ENCODE measurements at regions not wholly inside any gene's neighbourhood (a gene's known extent, or its start where the extent isn't known, plus 50 kb on each side); places are given as distances from the start of the nearest gene placed in this dataset.

- Histone ChIP-seq H3K79me2 (replicated peaks; ENCODE audit: insufficient read depth) (no peaks in the 10 kb centered on the region), H3K27me3 (ENCODE audit: insufficient read depth) (no peaks in the 10 kb centered on the region), H3K9me2 (ENCODE audit: insufficient read depth) (peaks cover 11% of the 10 kb centered on the region; the same call in 1 of the 2 replicates), H4K20me1 (replicated peaks; ENCODE audit: insufficient read depth) (no peaks in the 10 kb centered on the region), H3K36me3 (ENCODE audit: insufficient read depth) (no peaks in the 10 kb centered on the region), H3K4me1 (ENCODE audit: insufficient read depth) (no peaks in the 10 kb centered on the region), H3F3A (replicated peaks; ENCODE audit: low read depth) (no peaks in the 10 kb centered on the region), H3K4me3 (no peak overlapping the region), H3K27ac (ENCODE audit: low read depth) (no peak overlapping the region), H3K4me2 (no peak overlapping the region), H2AFZ (no peak overlapping the region)
- Mint-ChIP-seq H3K4me1 (no peaks in the 10 kb centered on the region), H3K9me3 (peaks cover 7% of the 10 kb centered on the region; the same call in 2 of the 3 replicates), H3K36me3 (ENCODE audit: low read depth) (no peaks in the 10 kb centered on the region; the same call in 2 of the 3 replicates), H3K27ac (no peak overlapping the region), H3K27me3 (ENCODE audit: insufficient read depth, low read depth, poor library complexity) (no peaks in the 10 kb centered on the region), H3K4me3 (no peak overlapping the region)
- ATAC-seq (no peak), DNase-seq (ENCODE audit: low spot score) (no peak)
- TF ChIP-seq STAT1 (IDR thresholded peaks at IDR 0.05; ENCODE audit: unreplicated experiment) = no peak
- no peak for TF ChIP-seq ZNF331 (CRISPR knock-in tag; IDR thresholded peaks at IDR 0.05; ENCODE audit: low read depth)
- TF ChIP-seq POLR2AphosphoS5 (IDR thresholded peaks at IDR 0.05; ENCODE audit: low read depth) = no peak
- TF ChIP-seq ZNF114 (CRISPR knock-in tag; IDR thresholded peaks at IDR 0.05) = no peak
- no peak for TF ChIP-seq CREB1 (CRISPR knock-in tag; IDR thresholded peaks at IDR 0.05; ENCODE audit: low read depth)
- TF ChIP-seq, protein P1, sequence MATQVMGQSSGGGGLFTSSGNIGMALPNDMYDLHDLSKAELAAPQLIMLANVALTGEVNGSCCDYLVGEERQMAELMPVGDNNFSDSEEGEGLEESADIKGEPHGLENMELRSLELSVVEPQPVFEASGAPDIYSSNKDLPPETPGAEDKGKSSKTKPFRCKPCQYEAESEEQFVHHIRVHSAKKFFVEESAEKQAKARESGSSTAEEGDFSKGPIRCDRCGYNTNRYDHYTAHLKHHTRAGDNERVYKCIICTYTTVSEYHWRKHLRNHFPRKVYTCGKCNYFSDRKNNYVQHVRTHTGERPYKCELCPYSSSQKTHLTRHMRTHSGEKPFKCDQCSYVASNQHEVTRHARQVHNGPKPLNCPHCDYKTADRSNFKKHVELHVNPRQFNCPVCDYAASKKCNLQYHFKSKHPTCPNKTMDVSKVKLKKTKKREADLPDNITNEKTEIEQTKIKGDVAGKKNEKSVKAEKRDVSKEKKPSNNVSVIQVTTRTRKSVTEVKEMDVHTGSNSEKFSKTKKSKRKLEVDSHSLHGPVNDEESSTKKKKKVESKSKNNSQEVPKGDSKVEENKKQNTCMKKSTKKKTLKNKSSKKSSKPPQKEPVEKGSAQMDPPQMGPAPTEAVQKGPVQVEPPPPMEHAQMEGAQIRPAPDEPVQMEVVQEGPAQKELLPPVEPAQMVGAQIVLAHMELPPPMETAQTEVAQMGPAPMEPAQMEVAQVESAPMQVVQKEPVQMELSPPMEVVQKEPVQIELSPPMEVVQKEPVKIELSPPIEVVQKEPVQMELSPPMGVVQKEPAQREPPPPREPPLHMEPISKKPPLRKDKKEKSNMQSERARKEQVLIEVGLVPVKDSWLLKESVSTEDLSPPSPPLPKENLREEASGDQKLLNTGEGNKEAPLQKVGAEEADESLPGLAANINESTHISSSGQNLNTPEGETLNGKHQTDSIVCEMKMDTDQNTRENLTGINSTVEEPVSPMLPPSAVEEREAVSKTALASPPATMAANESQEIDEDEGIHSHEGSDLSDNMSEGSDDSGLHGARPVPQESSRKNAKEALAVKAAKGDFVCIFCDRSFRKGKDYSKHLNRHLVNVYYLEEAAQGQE (IDR thresholded peaks at IDR 0.05; ENCODE audit: unreplicated experiment) = no peak
- TF ChIP-seq JUNB (IDR thresholded peaks at IDR 0.05; ENCODE audit: unreplicated experiment) = no peak
- TF ChIP-seq, protein P2, sequence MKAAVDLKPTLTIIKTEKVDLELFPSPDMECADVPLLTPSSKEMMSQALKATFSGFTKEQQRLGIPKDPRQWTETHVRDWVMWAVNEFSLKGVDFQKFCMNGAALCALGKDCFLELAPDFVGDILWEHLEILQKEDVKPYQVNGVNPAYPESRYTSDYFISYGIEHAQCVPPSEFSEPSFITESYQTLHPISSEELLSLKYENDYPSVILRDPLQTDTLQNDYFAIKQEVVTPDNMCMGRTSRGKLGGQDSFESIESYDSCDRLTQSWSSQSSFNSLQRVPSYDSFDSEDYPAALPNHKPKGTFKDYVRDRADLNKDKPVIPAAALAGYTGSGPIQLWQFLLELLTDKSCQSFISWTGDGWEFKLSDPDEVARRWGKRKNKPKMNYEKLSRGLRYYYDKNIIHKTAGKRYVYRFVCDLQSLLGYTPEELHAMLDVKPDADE (IDR thresholded peaks at IDR 0.05) = no peak
- no peak for TF ChIP-seq NANOG (IDR thresholded peaks at IDR 0.05; ENCODE audit: borderline replicate concordance)
These were observed 223.9 kb downstream of the MFSD1 start for GRCh38 chr3:159025733-159026132.

DNA sequence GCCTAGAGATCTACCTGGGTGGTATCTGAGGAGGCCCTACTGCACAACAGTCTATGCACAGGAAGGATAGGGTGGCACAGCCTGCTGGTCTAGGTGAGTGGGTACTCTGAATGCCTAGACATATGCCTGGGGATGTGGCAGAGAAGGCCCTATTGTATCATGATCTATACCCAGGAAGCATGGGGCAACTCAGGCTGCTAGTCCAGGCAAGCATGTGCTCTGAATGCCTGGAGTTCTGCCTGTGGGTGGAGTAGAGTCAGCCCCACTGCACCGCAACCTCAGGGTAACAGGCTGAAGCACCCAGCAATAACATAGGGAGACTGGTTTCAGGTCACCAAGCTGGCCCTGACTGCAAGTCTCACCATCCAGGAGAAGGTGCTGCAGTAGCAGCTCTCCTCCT is 224.7 kb downstream of the MFSD1 start:
- Histone ChIP-seq H3K27ac (ENCODE audit: low read depth) (no peak overlapping the region), H3K9me2 (ENCODE audit: insufficient read depth) (peaks cover 11% of the 10 kb centered on the region; the same call in 1 of the 2 replicates), H3K79me2 (replicated peaks; ENCODE audit: insufficient read depth) (no peaks in the 10 kb centered on the region), H3K36me3 (ENCODE audit: insufficient read depth) (no peaks in the 10 kb centered on the region), H3K27me3 (ENCODE audit: insufficient read depth) (no peaks in the 10 kb centered on the region), H3K4me1 (ENCODE audit: insufficient read depth) (no peaks in the 10 kb centered on the region), H4K20me1 (replicated peaks; ENCODE audit: insufficient read depth) (no peaks in the 10 kb centered on the region), H3K4me3 (no peak overlapping the region), H2AFZ (no peak overlapping the region), H3K4me2 (no peak overlapping the region), H3F3A (replicated peaks; ENCODE audit: low read depth) (no peaks in the 10 kb centered on the region)
- no peak for DNase-seq (ENCODE audit: low spot score)
- Mint-ChIP-seq H3K4me1 (no peaks in the 10 kb centered on the region), H3K4me3 (no peak overlapping the region), H3K36me3 (ENCODE audit: low read depth) (no peaks in the 10 kb centered on the region; the same call in 2 of the 3 replicates), H3K9me3 (peaks cover 2% of the 10 kb centered on the region; the same call in 2 of the 3 replicates), H3K27me3 (ENCODE audit: insufficient read depth, low read depth, poor library complexity) (no peaks in the 10 kb centered on the region), H3K27ac (no peak overlapping the region; the same call in 1 of the 2 replicates)
- no peak for ATAC-seq
- TF ChIP-seq ZNF331 (CRISPR knock-in tag; IDR thresholded peaks at IDR 0.05; ENCODE audit: low read depth) (no peak), POLR2AphosphoS5 (IDR thresholded peaks at IDR 0.05; ENCODE audit: low read depth) (no peak)
- TF ChIP-seq, protein P1 (IDR thresholded peaks at IDR 0.05; ENCODE audit: unreplicated experiment) = no peak
